Activated CD4-positive, alpha-beta T cell treated with anti-CD3 and anti-CD28 coated beads, Interleukin-2, amount 10 ng/mL, durations not matched to agents 7 days and 5 days (primary cell): ENCODE measurements at regions not wholly inside any gene's neighbourhood (a gene's known extent, or its start where the extent isn't known, plus 50 kb on each side); places are given as distances from the start of the nearest gene placed in this dataset.
"Not testable (repeated sequence)": the region's sequence is repeated elsewhere in the genome, so short reads cannot be mapped to it uniquely, and the experiment has no call there.

ENCODE experiments used
- CTCF ChIA-PET: fragments of 350-600 bp; sonication (Branson Sonifier 250); formaldehyde crosslinking; loops from one replicate; lab custom pipeline; 2021; ENCODE audit warnings: antibody characterized with exemption; lab: Charles Lee
- POLR2A ChIA-PET: fragments of 350-600 bp; sonication (Branson Sonifier 250); formaldehyde crosslinking; loops from one replicate; lab custom pipeline; 2021; ENCODE audit warnings: antibody characterized with exemption; lab: Charles Lee
- DNase-seq: peaks from one replicate; pipeline ENCODE4 v3.0.0-alpha.2; 2020
- H3K27ac Mint-ChIP-seq: one replicate; pipeline ENCODE4 v1.8.0; 2021; ENCODE audit warnings: mild to moderate bottlenecking, moderate library complexity, mixed read lengths
- H3K27me3 Mint-ChIP-seq: one replicate; pipeline ENCODE4 v1.8.0; 2021; ENCODE audit warnings: mixed read lengths
- H3K36me3 Mint-ChIP-seq: one replicate; pipeline ENCODE4 v1.8.0; 2021; ENCODE audit warnings: low read depth, mixed read lengths
- H3K4me1 Mint-ChIP-seq: one replicate; pipeline ENCODE4 v1.8.0; 2021; ENCODE audit warnings: mixed read lengths
- H3K4me3 Mint-ChIP-seq: one replicate; pipeline ENCODE4 v1.8.0; 2021; ENCODE audit warnings: mild to moderate bottlenecking, moderate library complexity, mixed read lengths
- H3K9me3 Mint-ChIP-seq: one replicate; pipeline ENCODE4 v1.8.0; 2021; ENCODE audit warnings: mixed read lengths

DNA sequence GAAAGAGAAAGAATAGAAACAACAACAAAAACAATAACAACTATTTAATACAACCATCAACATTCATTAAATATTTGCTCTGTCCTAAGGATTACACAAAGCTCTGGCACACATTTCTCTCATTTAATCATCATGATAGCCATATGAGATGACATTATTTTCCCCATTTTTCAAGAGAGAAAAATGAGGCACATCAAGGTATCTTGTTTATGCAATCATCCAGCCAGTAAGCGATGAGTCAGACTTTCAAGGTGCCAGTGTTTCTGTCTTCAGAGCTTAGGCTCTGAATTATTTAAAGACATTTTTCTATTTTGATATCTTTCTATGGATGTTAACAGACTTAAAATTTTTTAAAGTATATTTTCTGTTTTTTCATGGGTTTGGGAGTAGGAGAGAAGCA lies 541.8 kb upstream of the SMIM31 start:
- no peaks in the 10 kb centered on the region for H3K27me3 Mint-ChIP-seq
- no peak for DNase-seq
- H3K4me3 Mint-ChIP-seq: no peak overlapping the region
- H3K9me3 Mint-ChIP-seq: no peaks in the 10 kb centered on the region
- no peaks in the 10 kb centered on the region for H3K36me3 Mint-ChIP-seq
- H3K27ac Mint-ChIP-seq: no peak overlapping the region
- no peaks in the 10 kb centered on the region for H3K4me1 Mint-ChIP-seq
- ChIA-PET POLR2A (no interaction called here), CTCF (no interaction called here)

DNA sequence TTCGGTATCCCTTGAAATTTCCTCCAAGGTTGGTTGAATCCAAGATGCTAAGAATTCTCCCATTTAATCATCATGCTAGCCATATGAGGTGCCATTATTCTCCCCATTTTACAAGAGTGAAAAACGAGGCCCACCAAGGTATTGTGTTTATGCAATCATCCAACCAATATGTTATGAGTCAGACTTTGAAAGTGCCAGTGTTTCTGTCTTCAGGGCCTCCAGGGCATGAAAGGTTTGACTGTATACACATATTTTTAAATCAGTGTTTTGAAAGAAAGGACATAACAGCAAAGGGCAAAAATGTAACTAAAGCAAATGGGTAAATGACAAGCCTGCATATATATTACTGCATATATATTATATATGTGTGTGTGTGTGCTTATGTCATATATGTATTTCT lies 541.2 kb upstream of the SMIM31 start:
- Mint-ChIP-seq H3K4me3 (no peak overlapping the region), H3K4me1 (no peaks in the 10 kb centered on the region), H3K9me3 (no peaks in the 10 kb centered on the region), H3K36me3 (no peaks in the 10 kb centered on the region), H3K27me3 (no peaks in the 10 kb centered on the region), H3K27ac (no peak overlapping the region)
- ChIA-PET CTCF (no interaction called here), POLR2A (no interaction called here)
- DNase-seq: no peak

DNA sequence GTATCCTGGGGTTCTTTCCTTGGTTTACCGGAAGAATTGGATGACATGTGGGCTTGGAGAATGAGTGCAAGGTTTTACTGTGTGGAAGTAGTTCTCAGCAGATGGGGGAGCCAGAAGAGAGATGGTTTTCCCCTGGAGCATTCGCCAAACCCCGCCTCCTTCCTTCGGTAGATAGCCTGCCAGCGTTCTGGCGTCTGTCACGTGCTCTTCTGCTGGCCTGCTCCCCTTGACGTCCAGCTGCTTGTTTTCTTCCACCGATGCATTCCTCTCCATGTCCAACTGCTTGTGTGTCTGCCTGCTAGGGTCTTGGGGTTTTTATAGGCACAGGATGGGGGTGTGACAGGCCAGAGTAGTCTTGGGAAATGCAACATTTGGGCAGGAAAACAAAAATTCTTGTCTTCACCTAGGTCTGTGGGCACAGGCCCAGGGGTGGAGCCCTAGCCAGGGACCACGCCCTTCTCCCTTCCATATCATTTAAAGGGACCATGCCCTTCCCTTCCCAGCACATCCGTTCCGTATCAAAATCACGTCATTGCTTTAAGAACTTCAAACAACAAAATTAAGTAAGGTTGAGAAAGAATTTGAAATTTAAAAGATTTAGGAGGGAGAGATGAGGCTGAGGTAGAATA lies 538.7 kb upstream of the SMIM31 start:
- ChIA-PET POLR2A (no interaction called here), CTCF (no interaction called here)
- H3K27ac Mint-ChIP-seq: no peak overlapping the region
- H3K4me1 Mint-ChIP-seq: no peaks in the 10 kb centered on the region
- H3K4me3 Mint-ChIP-seq: no peak overlapping the region
- H3K9me3 Mint-ChIP-seq: no peaks in the 10 kb centered on the region
- DNase-seq: no peak
- no peaks in the 10 kb centered on the region for H3K36me3 Mint-ChIP-seq
- no peaks in the 10 kb centered on the region for H3K27me3 Mint-ChIP-seq

DNA sequence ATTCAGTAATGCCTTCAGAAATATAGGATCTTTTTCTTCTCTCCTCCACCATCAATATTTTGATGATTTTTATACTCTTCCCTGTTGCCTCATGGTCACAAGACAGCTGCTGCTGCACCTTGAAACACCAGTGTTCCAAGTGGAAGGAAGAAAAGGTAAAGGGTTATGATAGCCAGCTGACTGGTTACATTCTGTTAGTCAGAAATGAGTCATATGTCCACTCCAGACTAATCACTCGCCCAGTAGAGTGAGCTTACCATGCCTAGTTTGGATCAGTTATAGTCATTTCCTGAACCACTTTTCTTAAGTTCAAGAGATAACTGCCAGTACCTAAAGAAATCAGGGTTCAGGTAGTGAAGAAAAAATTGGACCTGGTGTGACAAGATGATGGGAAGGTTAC lies 532.3 kb upstream of the SMIM31 start:
- H3K4me3 Mint-ChIP-seq: no peak overlapping the region
- H3K27me3 Mint-ChIP-seq: no peaks in the 10 kb centered on the region
- ChIA-PET CTCF (no interaction called here), POLR2A (no interaction called here)
- H3K27ac Mint-ChIP-seq: no peak overlapping the region
- H3K9me3 Mint-ChIP-seq: no peaks in the 10 kb centered on the region
- no peak for DNase-seq
- H3K4me1 Mint-ChIP-seq: no peaks in the 10 kb centered on the region
- H3K36me3 Mint-ChIP-seq: no peaks in the 10 kb centered on the region

DNA sequence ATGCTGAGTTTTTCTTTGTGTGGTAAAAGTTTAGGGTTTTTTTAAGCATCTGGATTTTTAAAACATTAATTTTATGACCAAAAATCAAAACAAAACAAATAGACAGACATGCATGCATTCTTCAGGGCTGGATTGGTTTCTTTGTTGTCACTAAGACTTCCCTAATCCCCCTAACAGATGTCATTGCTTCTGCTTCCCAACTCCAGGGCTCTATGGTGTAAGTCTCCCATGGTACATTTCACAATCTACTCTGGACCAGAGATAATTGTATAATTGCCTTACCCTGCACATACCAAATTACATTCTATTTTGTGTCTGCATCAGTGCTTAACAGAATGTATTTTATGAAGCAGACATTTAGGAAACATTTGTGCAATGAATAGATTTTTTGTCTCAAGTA lies 529.1 kb upstream of the SMIM31 start:
- DNase-seq: no peak
- Mint-ChIP-seq H3K4me1 (no peaks in the 10 kb centered on the region), H3K36me3 (no peaks in the 10 kb centered on the region), H3K4me3 (no peak overlapping the region), H3K9me3 (no peaks in the 10 kb centered on the region), H3K27me3 (no peaks in the 10 kb centered on the region), H3K27ac (no peak overlapping the region)
- CTCF ChIA-PET: no interaction called here
- POLR2A ChIA-PET: no interaction called here

DNA sequence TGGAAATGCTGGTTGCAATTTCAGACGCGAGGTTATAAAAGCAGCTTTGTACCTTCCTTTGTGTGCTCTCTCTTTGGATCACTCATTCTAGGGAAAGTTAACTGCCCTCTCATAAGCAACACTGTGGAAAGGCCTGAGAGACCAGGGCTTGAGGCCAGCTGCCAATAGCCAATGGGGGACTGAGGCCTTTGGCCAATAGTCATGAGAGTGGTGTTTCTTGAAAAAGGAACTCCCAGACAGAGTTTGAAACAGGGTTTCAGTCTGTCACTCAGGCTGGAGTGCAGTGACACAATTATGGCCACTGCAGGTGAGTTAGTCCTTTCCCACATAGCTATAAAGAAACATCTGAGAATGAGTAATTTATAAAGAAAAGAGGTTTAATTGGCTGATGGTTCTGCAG lies 524.7 kb upstream of the SMIM31 start:
- ChIA-PET CTCF (no interaction called here), POLR2A (no interaction called here)
- no peaks in the 10 kb centered on the region for H3K4me1 Mint-ChIP-seq
- H3K27ac Mint-ChIP-seq: no peak overlapping the region
- no peaks in the 10 kb centered on the region for H3K36me3 Mint-ChIP-seq
- no peak overlapping the region for H3K4me3 Mint-ChIP-seq
- no peak for DNase-seq
- H3K9me3 Mint-ChIP-seq: no peaks in the 10 kb centered on the region
- H3K27me3 Mint-ChIP-seq: no peaks in the 10 kb centered on the region

DNA sequence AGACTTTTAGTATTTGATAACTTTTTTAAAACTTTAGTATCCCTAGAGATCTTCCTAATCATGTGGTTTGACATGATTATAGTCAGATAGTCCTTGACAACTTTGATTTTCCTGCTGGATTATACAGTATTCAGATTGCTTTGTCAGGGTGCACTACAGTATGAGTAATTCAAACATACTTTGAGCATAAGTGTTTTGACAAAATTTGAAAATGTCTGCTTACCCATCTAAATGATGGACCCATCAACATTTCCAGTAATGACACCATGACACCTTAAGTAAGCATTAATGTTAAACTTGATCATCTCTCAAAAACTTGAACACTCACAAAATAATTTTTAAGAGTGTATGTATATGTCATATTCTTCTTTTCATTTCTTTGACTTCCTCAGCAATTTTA lies 514.5 kb upstream of the SMIM31 start:
- no peak overlapping the region for H3K27ac Mint-ChIP-seq
- H3K36me3 Mint-ChIP-seq: no peaks in the 10 kb centered on the region
- H3K4me1 Mint-ChIP-seq: no peaks in the 10 kb centered on the region
- H3K4me3 Mint-ChIP-seq: no peak overlapping the region
- H3K9me3 Mint-ChIP-seq: no peaks in the 10 kb centered on the region
- ChIA-PET CTCF (no interaction called here), POLR2A (no interaction called here)
- DNase-seq: no peak
- H3K27me3 Mint-ChIP-seq: no peaks in the 10 kb centered on the region

DNA sequence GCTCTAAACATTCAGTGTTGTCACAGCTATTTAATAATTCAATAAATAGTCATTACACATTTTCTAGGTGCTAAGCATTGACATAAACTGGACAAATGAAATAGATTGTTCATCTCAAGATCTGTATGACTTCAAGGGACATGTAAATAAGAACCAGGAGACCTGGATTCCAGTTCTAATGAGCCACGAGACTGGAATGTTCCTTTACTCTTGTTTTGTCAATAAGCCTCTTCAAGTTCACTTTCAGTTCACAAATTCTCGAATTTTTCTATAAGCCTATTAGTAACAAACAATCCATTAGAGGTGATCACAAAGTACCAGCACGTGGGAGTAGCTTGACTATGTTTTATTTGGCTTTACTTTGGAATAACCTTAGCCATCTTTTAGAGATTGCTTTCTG lies 514.0 kb upstream of the SMIM31 start:
- no peaks in the 10 kb centered on the region for H3K4me1 Mint-ChIP-seq
- no peaks in the 10 kb centered on the region for H3K27me3 Mint-ChIP-seq
- no peak overlapping the region for H3K4me3 Mint-ChIP-seq
- H3K27ac Mint-ChIP-seq: no peak overlapping the region
- H3K36me3 Mint-ChIP-seq: no peaks in the 10 kb centered on the region
- no peak for DNase-seq
- ChIA-PET POLR2A (no interaction called here), CTCF (no interaction called here)
- no peaks in the 10 kb centered on the region for H3K9me3 Mint-ChIP-seq

DNA sequence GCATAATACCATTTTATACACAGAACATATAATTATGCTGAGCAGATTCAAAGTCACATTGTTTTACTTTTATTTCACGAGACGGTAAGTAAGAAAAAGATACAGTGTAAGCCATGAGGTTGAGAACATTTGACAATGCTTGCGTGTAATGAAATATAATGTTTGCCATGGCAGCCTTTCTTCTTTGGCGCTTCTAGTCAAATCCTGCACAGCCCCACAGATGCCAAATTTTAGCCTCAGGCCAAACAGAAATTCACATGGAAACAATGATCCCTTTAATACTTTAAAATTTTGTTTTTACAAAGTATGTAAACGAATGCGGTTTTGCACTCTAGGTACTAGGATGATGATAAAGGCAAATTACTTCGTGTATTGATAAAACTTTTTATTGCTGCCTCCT lies 502.7 kb upstream of the SMIM31 start:
- H3K27me3 Mint-ChIP-seq: no peaks in the 10 kb centered on the region
- DNase-seq: no peak
- no peaks in the 10 kb centered on the region for H3K36me3 Mint-ChIP-seq
- ChIA-PET CTCF (no interaction called here), POLR2A (no interaction called here)
- H3K4me3 Mint-ChIP-seq: no peak overlapping the region
- no peaks in the 10 kb centered on the region for H3K9me3 Mint-ChIP-seq
- no peaks in the 10 kb centered on the region for H3K4me1 Mint-ChIP-seq
- H3K27ac Mint-ChIP-seq: no peak overlapping the region

DNA sequence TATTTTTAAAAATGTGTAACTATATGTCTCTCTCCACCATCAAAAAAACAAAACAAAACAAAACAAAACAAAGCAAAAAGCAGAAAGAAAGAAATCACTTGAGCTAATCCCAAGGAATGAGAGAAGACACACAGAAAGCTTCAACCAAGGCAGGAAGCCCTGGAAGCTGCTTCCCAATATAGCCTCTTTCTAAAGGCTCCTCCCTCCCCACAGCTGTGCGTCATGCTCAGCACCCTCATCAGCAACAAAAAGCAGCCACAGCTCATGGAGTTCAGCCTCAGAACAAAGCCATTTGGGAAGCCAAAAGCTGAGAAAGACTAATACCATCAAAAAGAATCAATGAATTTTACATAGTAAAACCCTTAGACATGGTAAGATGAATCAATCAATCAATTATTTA lies 501.6 kb upstream of the SMIM31 start:
- H3K4me3 Mint-ChIP-seq: no peak overlapping the region
- ChIA-PET POLR2A (no interaction called here), CTCF (no interaction called here)
- DNase-seq: no peak
- H3K27ac Mint-ChIP-seq: no peak overlapping the region
- no peaks in the 10 kb centered on the region for H3K4me1 Mint-ChIP-seq
- H3K36me3 Mint-ChIP-seq: no peaks in the 10 kb centered on the region
- H3K27me3 Mint-ChIP-seq: no peaks in the 10 kb centered on the region
- H3K9me3 Mint-ChIP-seq: no peaks in the 10 kb centered on the region

DNA sequence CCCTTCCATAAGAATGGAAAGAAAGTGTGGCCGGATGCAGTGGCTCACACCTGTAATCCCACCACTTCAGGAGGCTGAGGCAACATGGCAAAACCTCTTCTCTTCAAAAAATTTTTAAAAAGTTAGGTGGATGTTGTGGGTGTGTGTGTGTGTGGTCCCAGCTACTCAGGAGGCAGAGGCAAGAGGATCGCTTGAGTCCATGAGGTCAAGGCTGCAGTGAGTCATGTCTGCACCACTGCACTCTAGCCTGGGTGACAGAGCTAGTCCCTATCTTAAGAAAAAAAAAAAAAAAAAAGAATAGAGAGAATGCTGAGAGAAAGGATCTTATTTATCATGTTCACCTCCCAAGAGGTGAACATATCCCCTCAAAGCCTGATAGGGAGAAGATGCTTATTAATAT lies 492.1 kb upstream of the SMIM31 start:
- H3K4me3 Mint-ChIP-seq: no peak overlapping the region
- no peak overlapping the region for H3K27ac Mint-ChIP-seq
- H3K4me1 Mint-ChIP-seq: no peaks in the 10 kb centered on the region
- no peaks in the 10 kb centered on the region for H3K27me3 Mint-ChIP-seq
- CTCF ChIA-PET: no interaction called here
- DNase-seq: no peak
- POLR2A ChIA-PET: no interaction called here
- no peaks in the 10 kb centered on the region for H3K9me3 Mint-ChIP-seq
- no peaks in the 10 kb centered on the region for H3K36me3 Mint-ChIP-seq

DNA sequence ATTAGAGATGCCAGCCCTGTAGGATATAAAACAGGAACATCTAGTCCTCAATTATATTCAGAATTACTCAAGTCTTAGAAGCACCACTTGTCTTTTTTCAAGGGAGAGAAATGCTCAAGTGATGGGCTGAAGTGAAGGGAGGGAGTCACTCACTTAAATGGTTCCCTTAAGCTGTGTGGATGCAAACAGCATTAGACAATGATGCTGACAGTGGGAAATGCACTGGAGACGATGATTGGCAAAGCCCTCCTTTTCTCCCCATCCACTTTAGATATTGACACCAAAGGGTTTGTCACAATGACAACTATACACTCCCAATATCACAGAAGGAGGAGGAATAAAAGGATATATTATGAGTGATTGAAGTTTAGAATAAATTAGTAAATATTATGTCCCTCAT lies 491.4 kb upstream of the SMIM31 start:
- H3K4me3 Mint-ChIP-seq, H3K4me1 Mint-ChIP-seq, H3K9me3 Mint-ChIP-seq, DNase-seq, H3K27ac Mint-ChIP-seq, H3K36me3 Mint-ChIP-seq, H3K27me3 Mint-ChIP-seq, CTCF ChIA-PET, POLR2A ChIA-PET: not testable (repeated sequence)

DNA sequence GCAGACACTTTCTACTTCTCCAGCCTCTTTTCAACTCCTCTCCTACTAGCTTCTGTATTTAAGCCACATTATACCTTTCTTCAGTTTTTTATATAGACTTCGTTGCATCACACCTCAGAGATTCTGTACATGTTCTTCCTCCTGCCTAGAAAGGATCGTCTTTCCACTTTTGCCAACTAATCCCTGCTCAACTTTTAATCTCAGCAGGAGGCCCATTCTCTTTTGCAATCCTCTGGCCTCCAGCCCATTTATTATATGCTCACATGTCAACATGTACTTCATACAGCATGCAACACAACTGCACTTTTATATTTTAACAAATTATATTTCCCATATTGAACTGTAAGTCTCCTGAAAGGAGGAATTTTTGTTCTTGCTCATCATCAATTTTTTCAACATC lies 476.5 kb upstream of the SMIM31 start:
- CTCF ChIA-PET, H3K4me3 Mint-ChIP-seq, POLR2A ChIA-PET, H3K9me3 Mint-ChIP-seq, H3K27me3 Mint-ChIP-seq, H3K27ac Mint-ChIP-seq, DNase-seq, H3K4me1 Mint-ChIP-seq, H3K36me3 Mint-ChIP-seq: not testable (repeated sequence)

DNA sequence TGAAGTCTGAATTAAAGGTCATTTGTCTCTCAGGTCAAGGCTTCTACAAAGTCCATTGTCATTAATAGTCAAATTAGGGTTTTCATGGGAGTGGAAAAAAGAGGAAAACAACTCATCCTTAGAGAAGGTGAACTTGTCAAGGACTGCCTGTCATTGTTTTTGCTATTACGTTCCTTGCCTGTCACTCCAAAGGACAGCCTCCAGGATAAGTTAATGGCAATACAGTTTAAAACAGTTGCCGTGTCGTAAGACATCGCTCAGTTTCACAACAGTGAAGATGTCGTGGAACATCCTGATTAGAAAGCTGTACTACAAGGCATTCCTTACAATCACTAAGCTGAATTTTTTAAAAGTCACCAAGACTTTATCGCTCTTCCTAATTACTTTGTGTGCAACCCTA lies 466.8 kb upstream of the SMIM31 start:
- Mint-ChIP-seq H3K4me3 (no peak overlapping the region), H3K27ac (no peak overlapping the region), H3K4me1 (no peaks in the 10 kb centered on the region), H3K9me3 (no peaks in the 10 kb centered on the region), H3K36me3 (no peaks in the 10 kb centered on the region), H3K27me3 (no peaks in the 10 kb centered on the region)
- ChIA-PET CTCF (no interaction called here), POLR2A (no interaction called here)
- DNase-seq: no peak
